G401.6 (cell line): ENCODE measurements at regions not wholly inside any gene's neighbourhood (a gene's known extent, or its start where the extent isn't known, plus 50 kb on each side); places are given as distances from the start of the nearest gene placed in this dataset.
"Not testable (repeated sequence)": the region's sequence is repeated elsewhere in the genome, so short reads cannot be mapped to it uniquely, and the experiment has no call there.

Source experiments
- FAIRE-seq: peaks from 2 replicates; lab custom pipeline; 2012; peaks lifted over from hg19 to GRCh38; lab: Jason Lieb, UNC

DNA sequence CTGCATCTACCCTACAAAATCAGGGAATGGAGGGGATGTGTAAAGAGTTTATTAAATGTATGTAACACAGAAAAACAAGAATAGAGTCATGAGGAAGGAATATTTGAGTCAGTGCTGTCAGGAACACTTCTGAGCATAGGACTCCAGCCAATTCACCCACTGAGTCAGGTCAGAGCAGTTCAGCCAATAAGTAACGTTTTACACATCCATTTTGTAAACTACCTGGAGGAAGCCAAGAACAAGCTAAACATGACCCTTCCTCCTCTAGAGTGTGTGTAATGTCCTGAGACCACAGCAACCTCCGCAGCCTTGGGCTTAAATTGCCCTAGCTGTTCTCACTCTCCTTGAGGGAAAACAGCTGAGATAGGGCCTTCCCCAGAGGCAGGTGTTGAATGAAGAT is 691.5 kb upstream of the LRRN3 start:
- no peak for FAIRE-seq

DNA sequence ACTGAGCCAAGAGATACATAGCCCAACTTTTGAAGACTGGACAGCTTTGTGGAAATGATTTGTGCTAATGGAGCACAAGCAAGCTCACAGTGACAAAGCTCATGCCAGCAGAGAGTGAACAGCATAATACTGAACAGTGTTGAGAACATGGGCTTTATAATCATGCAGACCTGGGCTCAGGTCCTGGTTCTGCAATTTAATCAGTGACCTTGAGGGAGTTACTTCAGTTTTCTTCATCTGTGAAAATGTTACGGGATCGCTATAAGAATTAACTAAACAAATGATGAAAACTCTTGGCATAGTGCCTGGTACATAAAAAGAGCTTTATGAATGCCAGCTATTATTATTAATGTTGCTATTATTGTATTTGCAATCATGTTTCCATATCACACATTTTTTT is 690.5 kb upstream of the LRRN3 start:
- no peak for FAIRE-seq

GRCh38 chr7:110407242-110407641 is 683.7 kb upstream of the LRRN3 start:
- no peak for FAIRE-seq

- FAIRE-seq = no peak
Measured at GRCh38 chr7:110407706-110408105, 683.2 kb upstream of the LRRN3 start.

DNA sequence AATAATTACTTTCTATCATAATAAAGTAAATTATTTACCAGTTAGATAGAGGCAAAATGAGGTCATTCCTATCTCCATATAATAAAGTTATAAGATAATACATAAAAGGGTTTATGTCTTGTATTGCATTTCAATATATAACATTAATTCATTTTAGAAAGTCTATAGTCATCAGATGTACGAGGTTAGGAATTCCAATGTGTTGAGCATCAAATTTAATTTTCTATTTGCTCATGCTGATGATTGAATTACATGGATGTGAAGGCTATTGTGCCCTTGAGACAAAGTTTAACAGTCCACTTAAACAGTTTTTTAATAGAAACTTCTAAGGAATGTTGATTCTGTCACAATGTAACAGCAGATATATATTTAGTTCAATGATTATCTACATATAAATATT is 678.3 kb upstream of the LRRN3 start:
- FAIRE-seq = no peak

- FAIRE-seq = no peak
Measured at GRCh38 chr7:110413038-110413437, 677.9 kb upstream of the LRRN3 start.

DNA sequence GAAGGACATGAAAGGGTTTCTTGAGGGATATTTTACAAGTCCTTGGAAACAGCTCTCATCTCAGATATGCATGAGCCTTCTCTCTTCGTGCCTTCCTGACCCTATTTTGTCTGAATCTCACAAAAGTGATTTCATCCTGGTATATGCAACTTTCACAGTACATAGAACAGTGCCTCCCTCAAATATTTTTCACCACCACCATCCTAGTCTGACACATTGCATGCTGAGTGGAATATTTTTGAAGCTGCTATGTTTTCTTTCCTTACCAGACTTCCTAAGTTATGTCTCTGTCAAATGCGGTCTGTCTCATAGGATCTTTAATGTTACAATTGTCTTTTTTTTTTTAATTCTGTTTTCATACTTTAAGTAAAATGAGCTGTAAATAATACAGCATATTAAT is 673.3 kb upstream of the LRRN3 start:
- FAIRE-seq = no peak

GRCh38 chr7:110418659-110419280 is 672.2 kb upstream of the LRRN3 start:
- no peak for FAIRE-seq

GRCh38 chr7:110420788-110421187 is 670.1 kb upstream of the LRRN3 start:
- no peak for FAIRE-seq

GRCh38 chr7:110421490-110422241 is 669.3 kb upstream of the LRRN3 start:
- FAIRE-seq = no peak

GRCh38 chr7:110432061-110432553 is 658.8 kb upstream of the LRRN3 start:
- FAIRE-seq = no peak

DNA sequence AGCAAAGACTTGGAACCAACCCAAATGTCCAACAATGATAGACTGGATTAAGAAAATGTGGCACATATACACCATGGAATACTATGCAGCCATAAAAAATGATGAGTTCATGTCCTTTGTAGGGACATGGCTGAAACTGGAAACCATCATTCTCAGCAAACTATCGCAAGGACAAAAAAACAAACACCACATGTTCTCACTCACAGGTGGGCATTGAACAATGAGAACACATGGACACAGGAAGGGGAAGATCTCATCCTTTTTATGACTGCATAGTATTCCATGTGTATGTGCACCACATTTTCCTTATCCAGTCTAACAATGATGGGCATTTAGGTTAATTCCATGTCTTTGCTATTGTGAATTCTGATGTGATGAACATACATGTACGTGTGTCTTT is 652.0 kb upstream of the LRRN3 start:
- FAIRE-seq = not testable (repeated sequence)

DNA sequence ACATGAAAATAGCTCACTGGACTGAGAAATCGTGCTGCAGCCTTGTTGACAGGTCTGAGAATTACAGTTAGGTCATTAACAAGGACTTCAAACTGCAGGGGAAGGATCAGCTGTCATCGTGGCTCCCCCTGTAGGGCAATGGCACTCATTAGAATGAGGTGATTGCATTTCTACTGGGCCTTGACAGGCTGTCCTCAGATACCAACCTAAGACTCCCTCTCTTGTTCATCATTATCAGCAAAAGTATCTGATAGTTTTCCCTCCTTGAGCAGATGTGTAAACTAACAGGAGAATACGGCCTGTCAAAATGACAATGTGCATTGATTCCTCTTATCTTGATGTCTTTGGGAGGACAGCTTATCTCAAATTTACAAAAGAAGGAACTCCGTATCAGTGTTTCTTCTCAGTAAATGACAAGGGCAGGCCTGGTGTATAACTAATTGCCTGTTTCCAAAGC is 648.5 kb upstream of the LRRN3 start:
- no peak for FAIRE-seq

DNA sequence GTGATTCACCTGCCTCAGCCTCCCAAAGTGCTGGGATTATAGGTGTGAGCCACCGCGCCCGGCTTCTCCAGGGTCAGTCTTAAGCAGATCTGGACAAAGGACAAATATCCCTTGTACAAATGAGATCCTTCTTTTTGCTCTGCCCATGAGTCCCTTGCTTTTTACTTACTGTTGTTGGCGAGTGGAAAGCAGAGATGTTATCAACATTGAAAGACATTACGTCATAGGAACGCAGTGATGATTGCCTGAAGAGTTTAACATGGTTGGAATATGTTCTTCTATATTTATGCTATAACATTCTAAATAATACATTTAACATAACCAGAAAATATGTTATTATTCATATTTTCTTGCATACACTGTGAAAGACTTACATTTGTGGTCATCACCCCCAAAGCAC is 644.3 kb upstream of the LRRN3 start:
- no peak for FAIRE-seq

DNA sequence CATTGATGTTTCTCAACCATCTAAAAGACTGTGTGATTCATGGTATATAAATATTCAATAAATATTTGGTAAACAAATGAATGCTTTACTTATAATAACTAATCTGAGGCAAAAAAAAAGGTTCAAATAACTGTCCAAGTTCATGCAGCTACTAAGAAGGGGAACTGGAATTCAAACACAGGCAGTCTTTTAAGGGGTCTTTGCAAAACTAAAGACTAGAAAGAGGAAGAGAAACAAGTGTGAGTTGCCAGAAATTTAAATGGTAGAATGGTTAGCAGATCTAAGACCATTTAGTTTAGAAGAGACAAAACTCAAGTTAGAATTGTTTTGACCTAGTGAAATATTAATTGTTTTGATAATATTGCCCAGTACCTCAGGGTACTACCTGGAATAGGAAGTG is 642.0 kb upstream of the LRRN3 start:
- FAIRE-seq = no peak

DNA sequence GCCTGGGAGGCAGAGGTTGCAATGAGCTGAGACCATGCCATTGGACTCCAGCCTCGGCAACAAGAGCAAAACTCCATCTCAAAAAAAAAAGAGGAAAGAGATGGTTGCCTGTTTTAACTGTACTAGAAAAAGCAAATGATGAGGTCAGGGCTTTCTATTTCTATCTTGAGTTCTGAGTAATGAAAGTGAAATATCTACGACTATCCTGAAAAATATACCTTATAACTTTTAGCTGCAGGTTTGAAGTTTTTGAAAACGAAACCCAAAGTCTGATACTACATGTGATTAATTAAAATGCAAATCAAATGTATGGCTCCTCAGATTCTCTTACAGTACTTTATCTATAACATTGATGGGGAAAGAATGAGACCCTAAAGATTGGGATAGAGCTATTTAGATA is 636.2 kb upstream of the LRRN3 start:
- FAIRE-seq = no peak

- FAIRE-seq = no peak
Measured at GRCh38 chr7:110461621-110462020, 629.3 kb upstream of the LRRN3 start.

GRCh38 chr7:110470420-110470819 is 620.5 kb upstream of the LRRN3 start:
- no peak for FAIRE-seq

DNA sequence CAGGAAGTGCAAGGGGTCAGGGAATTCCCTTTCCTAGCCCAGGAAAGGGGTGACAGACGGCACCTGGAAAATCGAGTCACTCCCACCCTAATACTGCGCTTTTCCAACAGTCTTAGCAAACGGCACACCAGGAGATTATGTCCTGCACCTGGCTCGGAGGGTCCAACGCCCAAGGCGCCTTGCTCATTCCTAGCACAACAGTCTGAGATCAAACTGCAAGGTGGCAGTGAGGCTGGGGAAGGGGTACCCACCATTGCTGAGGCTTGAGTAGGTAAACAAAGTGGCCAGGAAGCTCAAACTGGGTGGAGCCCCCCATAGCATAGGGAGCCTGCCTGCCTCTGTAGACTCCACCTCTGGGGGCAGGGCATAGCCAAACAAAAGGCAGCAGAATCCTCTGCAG is 618.5 kb upstream of the LRRN3 start:
- not testable (repeated sequence) for FAIRE-seq

DNA sequence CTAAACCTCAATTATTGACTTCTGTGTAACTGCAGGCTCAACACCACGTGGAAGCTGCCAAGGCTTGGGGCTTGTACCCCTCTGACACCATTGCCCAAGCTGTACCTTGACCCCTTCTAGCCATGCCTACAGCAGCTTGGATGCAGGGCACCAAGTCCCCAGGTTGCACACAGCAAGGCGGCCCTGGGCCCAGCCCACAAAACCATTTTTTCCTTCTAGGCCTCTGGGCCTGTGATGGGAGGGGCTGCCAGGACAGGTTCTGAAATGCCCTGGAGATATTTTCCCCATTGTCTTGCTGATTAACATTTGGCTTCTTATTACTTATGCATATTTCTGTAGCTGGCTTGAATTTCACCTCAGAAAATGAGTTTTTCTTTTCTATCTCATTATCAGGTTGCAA is 610.0 kb upstream of the LRRN3 start:
- FAIRE-seq = no peak

- no peak for FAIRE-seq
Measured at GRCh38 chr7:110483553-110483952, 607.4 kb upstream of the LRRN3 start.

DNA sequence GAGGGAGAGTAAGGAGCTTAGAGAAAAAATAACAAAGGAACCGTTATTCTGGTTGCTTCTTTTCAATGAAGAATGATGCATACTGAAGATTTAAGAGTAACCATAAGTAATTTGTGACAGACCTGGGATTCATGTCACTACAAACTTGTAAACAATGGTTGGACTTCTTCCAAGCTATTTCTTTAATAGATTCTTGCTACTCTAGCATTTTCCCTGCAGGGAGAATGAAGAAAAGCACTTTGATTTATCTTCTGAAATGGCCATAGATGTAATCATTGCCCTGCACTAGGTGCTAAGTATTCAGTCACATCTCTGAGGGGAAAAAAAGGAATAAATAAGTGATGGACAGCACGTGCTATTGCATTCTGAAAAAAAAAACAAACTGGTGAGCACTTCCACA is 606.6 kb upstream of the LRRN3 start:
- no peak for FAIRE-seq

- FAIRE-seq = no peak
Measured at GRCh38 chr7:110486549-110486948, 604.4 kb upstream of the LRRN3 start.

DNA sequence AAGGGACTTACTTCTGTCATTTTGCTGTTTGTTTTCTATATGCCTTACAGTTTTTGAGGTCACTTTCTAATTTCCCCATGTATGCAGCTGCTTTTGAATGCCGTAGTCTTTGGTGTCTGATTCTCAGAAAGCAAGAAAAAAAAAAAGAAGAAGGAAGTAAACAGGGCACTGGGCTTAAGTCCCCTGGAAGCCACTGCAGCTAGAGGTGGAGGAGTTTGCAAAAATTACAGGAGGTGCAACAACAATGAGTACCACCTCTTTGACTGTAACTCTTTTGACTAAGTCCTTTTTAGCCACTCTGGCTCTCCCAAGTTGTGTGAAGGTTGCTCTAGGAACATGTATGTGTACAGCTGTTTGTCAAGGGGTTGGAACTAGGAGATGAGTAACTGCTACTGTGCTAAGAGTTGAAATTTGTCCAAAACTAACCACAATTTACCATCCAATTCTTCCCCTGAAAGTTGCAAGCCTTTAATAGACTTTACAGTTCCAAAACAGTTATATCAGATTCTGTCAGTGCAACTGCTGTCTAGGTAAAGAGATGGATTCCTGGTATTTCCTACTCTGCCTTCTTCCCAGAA is 588.0 kb upstream of the LRRN3 start:
- no peak for FAIRE-seq
